PC-9 (cell line): ENCODE measurements at regions not wholly inside any gene's neighbourhood (a gene's known extent, or its start where the extent isn't known, plus 50 kb on each side); places are given as distances from the start of the nearest gene placed in this dataset.

Source experiments
- BruUV-seq: library from RNA; stranded (reverse); fragments of 400-500 nt; replicated peaks from 2 replicates; lab custom pipeline; 2021; lab: Mats Ljungman, UMichigan
- CTCF ChIA-PET: fragments of 300-600 bp; sonication (Branson Sonifier 250); formaldehyde crosslinking; loops from one replicate; lab custom pipeline; 2022; ENCODE audit warnings: antibody characterized with exemption; lab: Charles Lee
- POLR2A ChIA-PET: fragments of 300-600 bp; sonication (Branson Sonifier 250); formaldehyde crosslinking; loops from one replicate; lab custom pipeline; 2022; ENCODE audit warnings: antibody characterized with exemption; ENCODE audit not compliant: unreplicated experiment; lab: Charles Lee
- DNase-seq, 2 experiments: peaks; one replicate each; pipeline versions ENCODE4 v3.0.0 to v3.0.0-alpha.2; 2015 to 2022; ENCODE audit warnings: mixed read lengths in 1 of 2
- H2AFZ ChIP-seq: fragments of 200-600 bp; sonication (generic); 2 replicates; pipeline ENCODE4 v1.8.1; 2017; ENCODE audit warnings: antibody characterized with exemption
- H3F3A ChIP-seq: fragments of 200-600 bp; sonication (generic); 2 replicates; pipeline ENCODE4 v1.8.1; 2017; ENCODE audit warnings: antibody characterized with exemption, mild to moderate bottlenecking, low read depth; ENCODE audit not compliant: insufficient read depth
- H3K27ac ChIP-seq: fragments of 200-600 bp; sonication (generic); 2 replicates; pipeline ENCODE4 v1.6.1; 2016; ENCODE audit warnings: mixed run types
- H3K27me3 ChIP-seq: fragments of 200-600 bp; sonication (generic); 2 replicates; pipeline ENCODE4 v1.6.1; 2016; ENCODE audit warnings: low read depth, mixed run types; ENCODE audit not compliant: insufficient read depth
- H3K36me3 ChIP-seq: fragments of 200-600 bp; sonication (generic); 2 replicates; pipeline ENCODE4 v1.6.1; 2016; ENCODE audit warnings: low read depth, mixed run types
- H3K4me1 ChIP-seq: fragments of 200-600 bp; sonication (generic); replicated peaks from 2 replicates; pipeline ENCODE4 v1.6.1; 2016; ENCODE audit warnings: mixed run types; ENCODE audit not compliant: insufficient read depth
- H3K4me2 ChIP-seq: fragments of 200-600 bp; sonication (generic); 2 replicates; pipeline ENCODE4 v1.6.1; 2017; ENCODE audit warnings: mixed run types
- H3K4me3 ChIP-seq: fragments of 200-600 bp; sonication (generic); 2 replicates; pipeline ENCODE4 v1.6.1; 2016; ENCODE audit warnings: mixed run types
- H3K79me2 ChIP-seq: fragments of 200-600 bp; sonication (generic); 2 replicates; pipeline ENCODE4 v1.6.1; 2017; ENCODE audit warnings: low read depth, mixed run types
- H3K9me2 ChIP-seq: fragments of 200-600 bp; sonication (generic); 2 replicates; pipeline ENCODE4 v1.8.1; 2017; ENCODE audit warnings: mild to moderate bottlenecking; ENCODE audit not compliant: insufficient read depth
- H3K9me3 ChIP-seq: fragments of 200-600 bp; sonication (generic); 2 replicates; pipeline ENCODE4 v1.8.1; 2016; ENCODE audit warnings: low read depth; ENCODE audit not compliant: insufficient read depth
- H4K20me1 ChIP-seq: fragments of 200-600 bp; sonication (generic); 2 replicates; pipeline ENCODE4 v1.8.1; 2017; ENCODE audit not compliant: insufficient read depth
- EZH2 ChIP-seq: fragments of 200-600 bp; sonication (generic); IDR thresholded peaks from 2 replicates; pipeline ENCODE4 v1.8.0; 2017; ENCODE audit warnings: antibody characterized with exemption, low read depth
- intact Hi-C: fragments of 100-400 bp; cut with micrococcal nuclease; formaldehyde crosslinking; loops from one replicate; pipeline ENCODE4 v1.10.0; 2022; ENCODE audit not compliant: unreplicated experiment
- TF ChIP-seq, protein P1 (sequence below): fragments of 200-600 bp; sonication (generic); conservative IDR thresholded peaks from 2 replicates; pipeline ENCODE4 v1.6.1; 2017; ENCODE audit warnings: mixed run types, antibody characterized with exemption, mild to moderate bottlenecking, moderate library complexity

- H3F3A ChIP-seq: no peaks in the 10 kb centered on the region
- BruUV-seq: no TSS peak
- no peaks in the 10 kb centered on the region for H3K36me3 ChIP-seq
- DNase-seq: no peak
- no peaks in the 10 kb centered on the region for H3K4me1 ChIP-seq
- no peak overlapping the region for H3K4me3 ChIP-seq
- intact Hi-C loops: no loop called here
- no peaks in the 10 kb centered on the region; the same call in 1 of the 2 replicates for H3K9me3 ChIP-seq
- TF ChIP-seq EZH2: no peak
- TF ChIP-seq, protein P1, sequence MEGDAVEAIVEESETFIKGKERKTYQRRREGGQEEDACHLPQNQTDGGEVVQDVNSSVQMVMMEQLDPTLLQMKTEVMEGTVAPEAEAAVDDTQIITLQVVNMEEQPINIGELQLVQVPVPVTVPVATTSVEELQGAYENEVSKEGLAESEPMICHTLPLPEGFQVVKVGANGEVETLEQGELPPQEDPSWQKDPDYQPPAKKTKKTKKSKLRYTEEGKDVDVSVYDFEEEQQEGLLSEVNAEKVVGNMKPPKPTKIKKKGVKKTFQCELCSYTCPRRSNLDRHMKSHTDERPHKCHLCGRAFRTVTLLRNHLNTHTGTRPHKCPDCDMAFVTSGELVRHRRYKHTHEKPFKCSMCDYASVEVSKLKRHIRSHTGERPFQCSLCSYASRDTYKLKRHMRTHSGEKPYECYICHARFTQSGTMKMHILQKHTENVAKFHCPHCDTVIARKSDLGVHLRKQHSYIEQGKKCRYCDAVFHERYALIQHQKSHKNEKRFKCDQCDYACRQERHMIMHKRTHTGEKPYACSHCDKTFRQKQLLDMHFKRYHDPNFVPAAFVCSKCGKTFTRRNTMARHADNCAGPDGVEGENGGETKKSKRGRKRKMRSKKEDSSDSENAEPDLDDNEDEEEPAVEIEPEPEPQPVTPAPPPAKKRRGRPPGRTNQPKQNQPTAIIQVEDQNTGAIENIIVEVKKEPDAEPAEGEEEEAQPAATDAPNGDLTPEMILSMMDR: no peak
- no peak overlapping the region for H3K4me2 ChIP-seq
- H3K9me2 ChIP-seq: no peaks in the 10 kb centered on the region
- no peaks in the 10 kb centered on the region for H3K27me3 ChIP-seq
- H3K27ac ChIP-seq: no peak overlapping the region
- H2AFZ ChIP-seq: no peak overlapping the region
- CTCF ChIA-PET: no interaction called here
- no peaks in the 10 kb centered on the region for H4K20me1 ChIP-seq
- H3K79me2 ChIP-seq: no peaks in the 10 kb centered on the region
- POLR2A ChIA-PET: interaction anchor here (0.7 kb wide), 1 partner anchor 114 kb away, joined by 4 read pairs; no protein-coding TSS in a partner anchor
These were observed 648.1 kb downstream of the ACTL7B start for GRCh38 chr9:108207561-108208165.

- Histone ChIP-seq H3K9me3 (no peaks in the 10 kb centered on the region; the same call in 1 of the 2 replicates), H3K9me2 (no peaks in the 10 kb centered on the region), H3K36me3 (no peaks in the 10 kb centered on the region), H3K4me3 (no peak overlapping the region), H2AFZ (no peak overlapping the region), H3K27me3 (no peaks in the 10 kb centered on the region), H3F3A (no peaks in the 10 kb centered on the region), H3K4me2 (no peak overlapping the region), H3K27ac (no peak overlapping the region), H3K79me2 (no peaks in the 10 kb centered on the region), H4K20me1 (no peaks in the 10 kb centered on the region), H3K4me1 (no peaks in the 10 kb centered on the region)
- POLR2A ChIA-PET: no interaction called here
- TF ChIP-seq, protein P1: no peak
- TF ChIP-seq EZH2: no peak
- CTCF ChIA-PET: no interaction called here
- DNase-seq: no peak
- BruUV-seq: no TSS peak
- intact Hi-C loops: no loop called here
These were observed 650.5 kb downstream of the ACTL7B start for GRCh38 chr9:108205276-108205675.

GRCh38 chr9:108197899-108198298 is 657.9 kb downstream of the ACTL7B start:
- H3K9me3 ChIP-seq: no peaks in the 10 kb centered on the region
- no peak overlapping the region for H3K27ac ChIP-seq
- no peak overlapping the region for H2AFZ ChIP-seq
- H3F3A ChIP-seq: 0 out of 2 replicates have a peak, but pooled peaks cover 3% of the 10 kb centered on the region
- H3K79me2 ChIP-seq: no peaks in the 10 kb centered on the region
- intact Hi-C loops: no loop called here
- no peaks in the 10 kb centered on the region for H3K36me3 ChIP-seq
- BruUV-seq: no TSS peak
- H3K4me2 ChIP-seq: no peak overlapping the region
- CTCF ChIA-PET: no interaction called here
- no peak overlapping the region for H3K4me3 ChIP-seq
- no peak for DNase-seq
- TF ChIP-seq EZH2: no peak
- POLR2A ChIA-PET: no interaction called here
- no peaks in the 10 kb centered on the region for H3K27me3 ChIP-seq
- no peaks in the 10 kb centered on the region for H3K9me2 ChIP-seq
- no peaks in the 10 kb centered on the region for H3K4me1 ChIP-seq
- H4K20me1 ChIP-seq: no peaks in the 10 kb centered on the region

- H3K4me2 ChIP-seq: no peak overlapping the region
- H3K79me2 ChIP-seq: no peaks in the 10 kb centered on the region
- no peak overlapping the region for H3K4me3 ChIP-seq
- DNase-seq: no peak
- no peaks in the 10 kb centered on the region for H3K4me1 ChIP-seq
- H4K20me1 ChIP-seq: no peaks in the 10 kb centered on the region
- H3K9me2 ChIP-seq: no peaks in the 10 kb centered on the region
- H3K36me3 ChIP-seq: no peaks in the 10 kb centered on the region
- no peak overlapping the region for H2AFZ ChIP-seq
- TF ChIP-seq, protein P1: no peak
- no peak for TF ChIP-seq EZH2
- H3K27me3 ChIP-seq: no peaks in the 10 kb centered on the region
- POLR2A ChIA-PET: no interaction called here
- no peak overlapping the region for H3K27ac ChIP-seq
- BruUV-seq: no TSS peak
- intact Hi-C loops: no loop called here
- CTCF ChIA-PET: no interaction called here
- 0 out of 2 replicates have a peak, but pooled peaks cover 3% of the 10 kb centered on the region for H3F3A ChIP-seq
- H3K9me3 ChIP-seq: no peaks in the 10 kb centered on the region
These were observed 658.8 kb downstream of the ACTL7B start for GRCh38 chr9:108197008-108197365.
